Thyroid gland (tissue), 4 donors: ENCODE measurements at regions not wholly inside any gene's neighbourhood (a gene's known extent, or its start where the extent isn't known, plus 50 kb on each side); places are given as distances from the start of the nearest gene placed in this dataset.

Source experiments
- DNase-seq, 2 donors: peaks; one replicate each; pipeline ENCODE4 v3.0.0-alpha.2; 2019
- H3K27ac ChIP-seq, 3 donors: fragments of 200-600 bp; sonication (generic); 1 replicate in 2 of 3; 2 replicates in 1 of 3; pipeline ENCODE4 v1.5.1; 2016 to 2019; ENCODE audit warnings: mild to moderate bottlenecking in 1 of 3, moderate library complexity in 1 of 3
- H3K27me3 ChIP-seq: fragments of 200-600 bp; sonication (generic); one replicate; pipeline ENCODE4 v1.5.1; 2019
- H3K36me3 ChIP-seq, 2 donors: fragments of 200-600 bp; sonication (generic); one replicate each; pipeline ENCODE4 v1.5.1; 2016 to 2019
- H3K4me1 ChIP-seq, 2 donors: fragments of 200-600 bp; sonication (generic); one replicate each; pipeline ENCODE4 v1.5.1; 2017 to 2019
- H3K4me3 ChIP-seq, 3 donors: fragments of 200-600 bp; sonication (generic); replicated peaks in 1 of 3; 1 replicate in 2 of 3; 2 replicates in 1 of 3; pipeline ENCODE4 v1.5.1; 2016; ENCODE audit warnings: mild to moderate bottlenecking in 1 of 3
- H3K9me3 ChIP-seq: fragments of 200-600 bp; sonication (generic); one replicate; pipeline ENCODE4 v1.5.1; 2017
- CTCF ChIP-seq, 6 experiments: fragments of 200-600 bp in 3 of 6; fragments of 450-650 bp in 3 of 6; sonication (generic) in 3 of 6; IDR thresholded peaks; one replicate each; pipeline ENCODE4 v1.5.1; 2016 to 2019; ENCODE audit warnings: antibody characterized with exemption in 6 of 6, mild to moderate bottlenecking in 2 of 6, inconsistent platforms in 1 of 6, moderate library complexity in 1 of 6
- POLR2A ChIP-seq, 2 donors: fragments of 450-650 bp; IDR thresholded peaks; one replicate each; pipeline ENCODE4 v1.6.1; 2017; ENCODE audit warnings: antibody characterized with exemption in 2 of 2, mild to moderate bottlenecking in 2 of 2, moderate library complexity in 1 of 2
- WGBS, 2 donors: methylation state at CpG; one replicate each; pipeline ENCODE4 v1.1.5; 2017; 5-methylcytosine and 5-hydroxymethylcytosine counted together
- intact Hi-C: fragments of 100-400 bp; cut with DNase I; formaldehyde crosslinking; loops from one replicate; pipeline ENCODE4 v1.15.1; 2023

- no peak overlapping the region for H3K27ac ChIP-seq
- no peak overlapping the region for H3K4me3 ChIP-seq
- H3K4me1 ChIP-seq: peaks cover 6 to 15% of the 10 kb centered on the region in 2 donors
- no peaks in the 10 kb centered on the region for H3K9me3 ChIP-seq
- WGBS, 2 donors: 76 to 85% methylated on average over 3 of the region's 3 CpGs
- DNase-seq: no peak
- H3K27me3 ChIP-seq: no peaks in the 10 kb centered on the region
- H3K36me3 ChIP-seq: no peaks in the 10 kb centered on the region
- intact Hi-C loops: no loop called here
- TF ChIP-seq POLR2A (IDR thresholded peaks at IDR 0.05) (no peak), CTCF (IDR thresholded peaks at IDR 0.05) (no peak)
These were observed 232.0 kb downstream of the LACC1 start for GRCh38 chr13:44111701-44112100.

- no peak for TF ChIP-seq POLR2A (IDR thresholded peaks at IDR 0.05)
- TF ChIP-seq CTCF (IDR thresholded peaks at IDR 0.05): no peak
- no peak overlapping the region for H3K4me3 ChIP-seq
- H3K36me3 ChIP-seq: no peaks in the 10 kb centered on the region
- no peaks in the 10 kb centered on the region for H3K9me3 ChIP-seq
- no peak overlapping the region for H3K27ac ChIP-seq
- DNase-seq: no peak
- peaks cover 0 to 4% of the 10 kb centered on the region in 2 donors for H3K4me1 ChIP-seq
- WGBS, 2 donors: 66 to 71% methylated on average over 6 of the region's 6 CpGs
- intact Hi-C loops: no loop called here
- H3K27me3 ChIP-seq: no peaks in the 10 kb centered on the region
These were observed 233.1 kb downstream of the LACC1 start for GRCh38 chr13:44112700-44113329.

GRCh38 chr13:44116562-44117332, 237.0 kb downstream of the LACC1 start:
- intact Hi-C loops: no loop called here
- Histone ChIP-seq H3K36me3 (no peaks in the 10 kb centered on the region), H3K4me1 (peaks cover 0 to 4% of the 10 kb centered on the region in 2 donors), H3K27me3 (no peaks in the 10 kb centered on the region), H3K9me3 (no peaks in the 10 kb centered on the region), H3K4me3 (no peak overlapping the region), H3K27ac (no peak overlapping the region)
- TF ChIP-seq POLR2A (IDR thresholded peaks at IDR 0.05) (no peak), CTCF (IDR thresholded peaks at IDR 0.05) (no peak)
- 64 to 71% methylated on average over 7 of the region's 7 CpGs for WGBS, 2 donors
- no peak for DNase-seq

- no peak for TF ChIP-seq POLR2A (IDR thresholded peaks at IDR 0.05)
- no peak for TF ChIP-seq CTCF (IDR thresholded peaks at IDR 0.05)
These were observed 237.6 kb downstream of the LACC1 start for GRCh38 chr13:44117351-44117750.

GRCh38 chr13:44117816-44118215, 238.1 kb downstream of the LACC1 start:
- Histone ChIP-seq H3K27ac (no peak overlapping the region), H3K36me3 (no peaks in the 10 kb centered on the region), H3K9me3 (no peaks in the 10 kb centered on the region), H3K27me3 (no peaks in the 10 kb centered on the region), H3K4me1 (peaks cover 0 to 4% of the 10 kb centered on the region in 2 donors), H3K4me3 (no peak overlapping the region)
- intact Hi-C loops: no loop called here
- 84 to 85% methylated on average over 2 of the region's 2 CpGs for WGBS, 2 donors
- no peak for DNase-seq
- TF ChIP-seq CTCF (IDR thresholded peaks at IDR 0.05) (no peak), POLR2A (IDR thresholded peaks at IDR 0.05) (no peak)

More at GRCh38 chr13:44117351-44117750, 237.6 kb downstream of the LACC1 start:
- Histone ChIP-seq H3K27me3 (no peaks in the 10 kb centered on the region), H3K9me3 (no peaks in the 10 kb centered on the region), H3K36me3 (no peaks in the 10 kb centered on the region), H3K4me1 (peaks cover 0 to 4% of the 10 kb centered on the region in 2 donors), H3K27ac (no peak overlapping the region), H3K4me3 (no peak overlapping the region)
- intact Hi-C loops: no loop called here
- WGBS, 2 donors: 51 to 52% methylated on average over 3 of the region's 3 CpGs
- DNase-seq: no peak
